Smooth muscle cell of the brain vasculature (primary cell): ENCODE measurements at regions not wholly inside any gene's neighbourhood (a gene's known extent, or its start where the extent isn't known, plus 50 kb on each side); places are given as distances from the start of the nearest gene placed in this dataset.

Experiments
- DNase-seq: peaks from one replicate; pipeline ENCODE4 v3.0.0-alpha.2; 2012; ENCODE audit warnings: low read depth, low spot score

DNA sequence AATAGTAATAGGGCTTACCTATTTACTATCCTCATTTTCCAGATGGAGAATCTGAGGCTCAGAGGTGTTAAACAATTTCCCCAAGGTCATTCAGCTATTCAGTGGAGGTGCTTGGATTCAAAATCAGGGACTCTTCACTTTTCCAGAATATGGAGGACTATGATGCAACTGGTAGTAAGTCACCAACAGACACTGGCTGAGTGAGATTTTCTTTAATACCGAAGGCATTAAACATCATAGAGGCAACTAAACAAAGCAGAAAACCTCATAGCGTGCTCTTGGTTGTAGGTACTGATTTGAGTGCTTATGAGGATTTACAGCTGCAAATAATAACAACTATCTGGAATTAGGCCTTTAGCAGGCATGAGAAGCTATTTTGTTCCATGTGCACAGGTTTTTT lies 134.4 kb downstream of the DLEU7 start:
- no peak for DNase-seq

- DNase-seq: no peak
Measured at GRCh38 chr13:50711131-50711815, 132.2 kb downstream of the DLEU7 start.

GRCh38 chr13:50711996-50712395 lies 131.5 kb downstream of the DLEU7 start:
- no peak for DNase-seq

DNA sequence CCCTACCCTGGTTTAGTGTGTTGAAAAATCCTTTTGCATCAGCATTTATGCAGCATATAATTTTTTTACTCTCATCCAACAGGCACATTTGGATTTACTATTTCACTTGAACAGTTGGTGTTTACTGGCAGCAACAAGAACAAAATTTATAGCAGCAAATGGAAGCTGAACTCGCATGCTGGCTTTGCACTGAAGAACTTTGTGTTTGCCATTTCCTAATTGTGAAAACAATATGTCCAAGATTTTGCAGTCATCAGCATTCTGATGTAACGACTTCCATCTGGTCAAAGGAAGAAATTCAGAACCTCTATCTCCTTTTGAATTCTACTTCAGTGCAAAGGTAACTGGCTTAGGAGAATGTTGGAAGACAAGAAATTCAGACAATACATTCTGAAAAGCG lies 131.0 kb downstream of the DLEU7 start:
- no peak for DNase-seq

DNA sequence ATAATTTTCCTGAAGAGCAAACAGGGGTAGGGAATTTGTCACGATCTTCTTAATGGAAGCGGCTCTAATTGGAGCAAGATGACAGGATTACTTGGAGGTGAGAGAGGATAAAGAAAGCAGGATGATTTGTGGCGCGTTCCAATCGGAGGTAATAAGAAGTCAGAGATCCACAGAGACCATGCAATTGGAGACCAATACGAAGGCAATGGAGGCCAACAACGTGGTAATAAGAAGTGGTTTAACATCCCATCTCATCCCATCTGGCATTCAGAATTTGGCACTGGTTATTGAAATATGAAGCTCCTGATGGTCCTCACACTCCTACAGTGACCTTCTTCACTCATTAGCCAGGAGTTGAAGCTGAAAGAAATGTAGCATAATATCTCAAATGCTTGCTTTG lies 130.6 kb downstream of the DLEU7 start:
- DNase-seq: no peak

- peak; percentile 45 for DNase-seq
Measured at GRCh38 chr13:50713523-50714248, 129.8 kb downstream of the DLEU7 start.

DNA sequence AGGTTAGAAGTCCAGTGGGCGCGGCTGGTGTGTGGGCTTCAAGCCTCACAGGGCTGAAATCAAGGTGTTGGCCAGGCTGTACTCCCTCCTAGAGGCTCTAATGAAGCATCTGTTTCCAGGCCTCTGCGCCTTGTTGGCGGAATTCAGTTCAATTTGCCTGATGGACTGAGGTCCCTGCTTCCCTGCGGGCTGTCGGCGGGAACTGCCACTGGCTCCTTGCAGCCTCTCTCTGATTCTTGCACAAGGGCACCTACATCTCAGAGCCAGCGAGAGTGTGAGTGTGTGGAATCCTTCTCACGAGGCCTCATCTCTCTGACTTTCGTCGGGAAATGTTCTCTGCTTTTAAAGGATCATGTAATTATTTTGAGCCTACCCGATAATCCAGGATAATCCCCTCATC lies 128.6 kb downstream of the DLEU7 start:
- DNase-seq: no peak

- DNase-seq: no peak
Measured at GRCh38 chr13:50715402-50716146, 127.9 kb downstream of the DLEU7 start.

DNA sequence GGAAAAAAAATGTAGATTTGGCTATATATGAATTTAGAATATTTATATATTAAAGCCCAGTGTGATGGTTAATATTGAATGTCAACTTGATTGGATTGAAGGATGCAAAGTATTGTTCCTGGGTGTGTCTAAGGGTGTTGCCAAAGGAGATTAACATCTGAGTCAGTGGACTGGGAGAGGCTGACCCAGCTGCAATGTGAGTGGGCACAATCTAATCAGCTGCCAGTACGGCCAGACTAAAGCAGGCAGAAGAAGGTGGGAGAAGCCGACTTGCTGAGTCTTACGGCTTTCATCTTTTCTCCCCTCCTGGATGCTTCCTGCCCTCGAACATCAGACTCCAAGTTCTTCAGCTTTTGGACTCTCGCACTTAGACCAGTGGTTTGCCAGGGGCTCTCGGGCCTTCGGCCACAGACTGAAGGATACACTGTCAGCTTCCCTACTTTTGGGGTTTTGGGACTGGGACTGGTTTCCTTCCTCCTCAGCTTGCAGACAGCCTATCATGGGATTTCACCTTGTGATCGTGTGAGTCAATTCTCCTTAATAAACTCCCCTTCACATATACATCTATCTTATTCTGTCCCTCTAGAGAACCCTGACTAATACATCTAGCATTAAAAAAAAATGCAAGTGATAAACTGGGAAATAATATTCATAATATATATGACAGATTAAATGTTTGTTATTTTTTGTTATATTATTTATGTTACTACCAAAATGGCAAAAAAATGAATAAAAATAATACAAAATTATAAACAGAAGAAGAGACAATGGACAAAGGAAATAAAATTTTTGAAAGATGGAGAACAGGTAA lies 122.4 kb downstream of the DLEU7 start:
- DNase-seq: no peak

DNA sequence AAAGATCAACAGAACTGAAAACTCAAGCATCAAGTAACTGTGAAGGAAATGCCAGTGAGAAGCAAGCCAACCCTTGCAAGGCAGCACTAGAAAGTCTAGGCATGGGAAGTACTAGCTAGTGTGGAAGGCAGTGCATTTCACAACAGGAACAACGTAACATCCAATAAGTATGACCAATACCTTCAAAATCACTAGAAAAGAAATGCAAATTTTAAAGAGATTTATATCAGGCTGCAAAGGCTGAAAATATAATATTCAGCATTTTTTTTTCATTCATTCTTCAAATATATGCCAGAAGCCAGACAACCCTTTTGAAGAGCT lies 121.9 kb downstream of the DLEU7 start:
- DNase-seq: no peak

DNA sequence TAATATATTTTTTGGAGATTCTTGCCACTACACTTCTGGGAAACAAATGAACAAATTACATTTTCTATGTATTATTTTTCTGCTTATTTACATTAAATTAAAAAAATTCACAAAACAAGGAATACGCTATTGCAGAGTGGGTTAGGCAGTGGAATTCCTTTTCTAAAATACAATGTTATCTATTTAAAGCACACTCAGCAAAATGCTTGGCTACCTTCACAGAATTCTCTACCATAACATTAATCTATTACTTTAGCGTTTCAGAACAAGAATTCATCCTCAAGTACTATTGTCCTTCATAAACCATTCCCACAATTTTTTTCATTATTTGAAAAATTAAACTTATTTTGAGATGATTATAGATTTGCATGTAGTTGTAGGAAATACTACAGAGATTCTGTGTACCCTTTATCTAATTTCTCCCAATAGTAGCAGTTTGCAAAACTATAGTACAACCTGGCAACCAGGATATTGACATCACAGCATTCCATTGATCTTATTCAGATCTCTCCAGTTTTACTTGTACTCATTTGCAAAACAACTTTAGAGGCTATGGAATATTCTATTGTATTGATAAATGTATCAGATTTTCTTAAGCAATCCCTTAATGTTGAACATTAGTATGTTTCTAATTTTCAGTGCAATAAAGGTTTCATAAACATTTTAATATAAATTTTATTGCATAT lies 120.9 kb downstream of the DLEU7 start:
- DNase-seq: no peak

DNA sequence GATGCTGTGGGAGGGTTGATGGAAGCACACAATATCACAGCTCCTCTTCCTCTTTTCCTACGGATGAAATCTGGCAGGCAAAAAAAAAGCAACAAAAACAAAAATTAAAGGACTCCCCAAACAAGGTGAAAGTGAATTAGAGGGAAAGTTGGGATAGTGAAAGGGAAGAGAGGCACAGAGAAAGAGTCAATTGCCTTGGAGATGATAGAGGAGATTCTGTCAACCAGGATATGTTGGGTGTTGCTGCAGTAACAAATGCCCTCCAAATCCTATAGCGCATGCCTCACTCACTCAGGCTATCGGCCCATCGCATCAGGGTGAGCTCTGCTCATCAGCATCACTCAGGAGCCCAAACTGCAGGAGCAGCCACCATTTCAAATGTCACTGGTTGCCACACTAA lies 119.1 kb downstream of the DLEU7 start:
- no peak for DNase-seq

DNA sequence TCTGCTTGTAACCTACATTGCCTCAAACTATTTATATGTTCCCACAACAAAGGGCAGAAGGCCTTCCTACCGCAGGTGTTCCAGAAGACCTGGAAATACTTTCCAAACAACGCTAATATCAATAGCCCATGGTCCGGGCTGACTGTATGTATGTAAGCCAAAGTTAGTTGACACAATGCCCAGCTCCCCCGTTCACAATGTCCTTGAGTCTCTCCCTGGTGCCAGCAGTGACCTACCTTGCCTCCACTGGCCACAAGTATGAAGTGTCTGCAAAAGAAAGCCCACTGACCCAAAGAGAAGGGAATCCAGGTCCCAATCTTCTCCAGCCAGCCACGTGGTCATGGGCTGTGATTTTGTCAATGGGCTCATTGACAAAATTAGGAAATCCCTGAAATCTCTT lies 118.6 kb downstream of the DLEU7 start:
- DNase-seq: no peak

- no peak for DNase-seq
Measured at GRCh38 chr13:50726164-50726563, 117.3 kb downstream of the DLEU7 start.

- no peak for DNase-seq
Measured at GRCh38 chr13:50729177-50729576, 114.3 kb downstream of the DLEU7 start.

DNA sequence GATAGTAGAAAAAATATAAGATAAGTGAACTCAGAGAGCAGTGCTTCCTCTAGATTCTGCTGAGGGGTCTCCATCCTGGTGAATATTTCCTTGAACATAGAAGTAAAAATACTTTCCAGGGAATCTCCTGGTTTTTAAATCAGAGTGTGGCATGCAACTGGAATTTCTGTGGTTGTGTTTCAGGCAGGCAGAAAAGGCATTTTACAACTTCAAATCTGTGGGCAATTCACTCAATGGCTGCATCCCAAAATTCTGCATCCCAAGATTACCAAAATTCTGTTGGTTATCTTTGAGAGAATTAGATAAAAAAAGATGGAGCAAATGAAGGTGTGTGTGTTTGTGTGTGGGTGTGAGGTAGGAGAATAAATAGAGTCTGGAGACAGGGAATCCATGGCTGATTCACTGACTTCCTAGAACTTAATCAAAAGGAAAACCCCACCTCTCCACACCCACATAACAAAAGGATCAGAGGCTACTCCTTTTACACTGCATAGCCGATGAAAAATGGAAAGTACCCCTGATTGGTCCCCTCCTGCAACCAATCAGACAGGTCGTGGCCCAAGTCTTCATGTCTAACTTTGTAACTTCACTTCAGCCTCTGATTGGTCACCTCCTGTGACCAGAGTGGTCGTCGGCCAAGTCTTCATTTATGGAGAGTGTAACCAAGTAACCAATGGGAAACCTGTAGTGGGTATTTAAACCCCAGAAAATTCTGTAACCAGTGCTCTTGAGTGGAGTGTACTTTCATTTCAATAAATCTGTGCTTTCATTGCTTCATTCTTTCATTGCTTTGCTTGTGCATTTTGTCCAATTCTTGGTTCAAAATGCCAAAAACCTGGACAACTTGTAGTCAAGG lies 112.8 kb downstream of the DLEU7 start:
- no peak for DNase-seq

DNA sequence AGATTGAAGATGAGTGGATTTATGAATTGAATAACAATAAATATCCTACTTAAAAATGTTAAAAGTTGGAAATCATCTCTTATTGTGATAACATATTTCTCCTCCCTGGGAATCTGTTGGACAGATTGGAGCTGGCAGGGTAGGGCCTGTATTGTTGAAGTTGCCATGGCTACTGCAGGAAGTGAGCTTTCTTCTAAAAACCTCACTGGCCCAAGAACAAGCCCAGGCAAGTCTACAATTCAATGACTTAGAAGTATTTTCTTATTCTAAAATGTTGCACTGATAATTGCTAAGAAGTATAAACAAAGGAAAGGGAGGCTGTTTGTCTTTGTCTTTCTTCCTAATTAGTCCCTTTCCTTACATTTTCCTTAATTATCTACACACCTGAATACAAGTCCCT lies 112.1 kb downstream of the DLEU7 start:
- DNase-seq: no peak

DNA sequence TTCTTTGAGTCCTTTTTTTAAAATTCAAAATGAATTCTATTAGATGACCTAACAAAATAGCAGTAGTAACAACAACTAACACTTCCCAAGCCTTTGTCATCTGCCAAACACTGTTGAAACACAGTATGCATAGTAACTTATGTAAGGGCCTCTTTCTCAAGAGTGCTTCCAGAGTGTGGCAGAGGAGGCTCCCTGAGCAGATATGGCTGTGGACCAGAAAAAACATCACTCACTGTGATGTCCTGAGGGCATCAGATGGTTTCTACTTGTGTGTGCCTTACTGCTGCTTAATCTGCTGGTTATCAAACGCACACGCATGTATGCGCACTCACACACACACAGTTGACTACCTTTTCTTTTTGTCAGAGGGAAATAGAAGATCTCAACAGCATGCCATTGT lies 110.8 kb downstream of the DLEU7 start:
- peak; percentile 28 for DNase-seq

- no peak for DNase-seq
Measured at GRCh38 chr13:50733392-50733791, 110.1 kb downstream of the DLEU7 start.

- no peak for DNase-seq
Measured at GRCh38 chr13:50735071-50735470, 108.4 kb downstream of the DLEU7 start.
